C4-2B (cell line): ENCODE measurements at regions not wholly inside any gene's neighbourhood (a gene's known extent, or its start where the extent isn't known, plus 50 kb on each side); places are given as distances from the start of the nearest gene placed in this dataset.

Experiments
- H3K27ac ChIP-seq: fragments of 450-650 bp; 2 replicates; pipeline ENCODE4 v1.5.1; 2017
- CTCF ChIP-seq: fragments of 450-650 bp; conservative IDR thresholded peaks from 2 replicates; pipeline ENCODE4 v1.5.1; 2017; ENCODE audit warnings: mild to moderate bottlenecking
- ZFX ChIP-seq: fragments of 450-650 bp; IDR thresholded peaks from 2 replicates; pipeline ENCODE4 v1.6.1; 2017

GRCh38 chr15:57865294-57865693, 158.8 kb downstream of the POLR2M start:
- TF ChIP-seq ZFX = no peak
- TF ChIP-seq CTCF = no peak
- no peak overlapping the region for H3K27ac ChIP-seq

DNA sequence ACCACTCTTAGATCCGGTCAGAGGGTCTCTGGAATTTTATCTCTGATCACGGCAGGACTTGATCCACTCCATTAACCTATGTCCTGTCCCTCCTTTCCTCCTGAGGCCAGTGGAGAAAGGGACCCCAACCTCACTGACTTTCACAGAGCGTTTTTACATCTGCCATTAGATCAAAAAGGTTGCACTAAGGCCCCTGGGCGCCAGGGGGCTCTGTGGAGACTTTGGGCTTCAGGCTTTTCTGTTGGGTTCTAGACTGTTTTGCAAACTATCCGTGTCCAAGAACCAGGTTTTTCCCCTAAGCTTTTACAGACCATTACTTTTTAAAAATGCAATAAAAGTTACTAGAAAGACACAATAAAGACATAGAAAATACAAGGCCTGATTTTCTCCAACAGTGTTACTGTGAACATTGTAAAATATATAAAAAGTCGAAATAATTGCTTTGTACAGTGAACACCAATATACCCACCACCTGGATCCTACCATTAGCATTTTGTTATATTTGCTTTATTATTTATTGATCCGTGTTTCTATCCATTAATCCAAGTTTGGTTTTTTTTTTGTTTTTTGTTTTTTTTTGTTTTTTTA, 159.7 kb downstream of the POLR2M start:
- H3K27ac ChIP-seq = no peak overlapping the region
- peak; percentile 92 for TF ChIP-seq CTCF
- TF ChIP-seq ZFX = no peak

DNA sequence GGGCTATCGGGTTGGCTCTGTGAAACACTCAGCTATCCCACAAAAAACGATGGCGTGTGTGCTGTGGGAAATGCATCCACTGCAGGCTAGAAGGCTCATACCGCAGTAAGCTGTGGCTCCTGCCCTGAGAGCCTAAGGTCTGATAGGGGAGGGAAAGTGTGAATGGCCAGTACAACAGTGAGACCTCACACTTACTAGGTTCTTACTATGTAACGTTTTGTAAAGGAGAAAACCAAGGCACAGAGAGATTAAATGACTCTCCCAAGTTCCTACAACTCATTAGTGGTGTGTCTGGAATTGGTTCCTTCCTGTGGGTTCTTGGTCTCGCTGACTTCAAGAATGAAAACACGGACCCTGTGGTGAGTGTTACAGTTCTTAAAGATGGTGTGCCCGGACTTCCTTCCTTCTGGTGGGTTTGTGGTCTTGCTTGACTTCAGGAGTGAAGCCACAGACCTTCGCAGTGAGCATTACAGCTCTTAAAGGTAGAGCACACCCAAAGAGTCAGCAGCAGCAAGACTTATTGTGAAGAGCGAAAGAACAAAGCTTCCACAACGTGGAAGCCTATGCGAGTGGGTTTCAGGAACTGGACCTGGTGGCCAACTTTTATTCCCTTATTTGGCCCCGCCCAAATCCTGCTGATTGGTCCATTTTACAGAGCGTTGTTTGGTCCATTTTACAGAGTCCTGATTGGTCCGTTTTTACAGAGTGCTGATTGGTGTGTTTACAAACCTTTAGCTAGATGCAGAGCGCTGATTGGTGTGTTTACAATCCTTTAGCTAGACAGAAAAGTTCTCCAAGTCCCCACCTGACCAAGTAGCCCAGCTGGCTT, 161.7 kb downstream of the POLR2M start:
- TF ChIP-seq ZFX (no peak), CTCF (no peak)
- no peak overlapping the region for H3K27ac ChIP-seq

DNA sequence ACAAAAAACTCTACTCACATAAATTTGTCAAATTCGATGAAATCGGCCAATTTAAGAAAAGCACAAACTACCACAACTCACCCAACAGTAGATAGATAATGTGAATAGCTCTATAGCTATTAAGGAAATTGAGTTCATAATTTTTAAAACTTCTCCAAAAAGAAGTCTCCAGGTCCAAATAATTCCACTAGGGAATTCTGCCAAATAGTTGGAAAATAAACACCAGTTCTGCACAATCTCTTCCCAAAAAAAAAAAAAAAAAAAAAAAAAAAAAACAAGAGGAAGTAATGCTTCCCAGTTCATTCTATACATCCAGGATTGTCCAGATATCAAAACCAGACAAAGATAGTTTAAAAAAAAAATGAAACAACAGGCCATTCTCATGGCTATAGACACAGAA, 164.2 kb downstream of the POLR2M start:
- H3K27ac ChIP-seq = no peak overlapping the region
- TF ChIP-seq ZFX (no peak), CTCF (no peak)

DNA sequence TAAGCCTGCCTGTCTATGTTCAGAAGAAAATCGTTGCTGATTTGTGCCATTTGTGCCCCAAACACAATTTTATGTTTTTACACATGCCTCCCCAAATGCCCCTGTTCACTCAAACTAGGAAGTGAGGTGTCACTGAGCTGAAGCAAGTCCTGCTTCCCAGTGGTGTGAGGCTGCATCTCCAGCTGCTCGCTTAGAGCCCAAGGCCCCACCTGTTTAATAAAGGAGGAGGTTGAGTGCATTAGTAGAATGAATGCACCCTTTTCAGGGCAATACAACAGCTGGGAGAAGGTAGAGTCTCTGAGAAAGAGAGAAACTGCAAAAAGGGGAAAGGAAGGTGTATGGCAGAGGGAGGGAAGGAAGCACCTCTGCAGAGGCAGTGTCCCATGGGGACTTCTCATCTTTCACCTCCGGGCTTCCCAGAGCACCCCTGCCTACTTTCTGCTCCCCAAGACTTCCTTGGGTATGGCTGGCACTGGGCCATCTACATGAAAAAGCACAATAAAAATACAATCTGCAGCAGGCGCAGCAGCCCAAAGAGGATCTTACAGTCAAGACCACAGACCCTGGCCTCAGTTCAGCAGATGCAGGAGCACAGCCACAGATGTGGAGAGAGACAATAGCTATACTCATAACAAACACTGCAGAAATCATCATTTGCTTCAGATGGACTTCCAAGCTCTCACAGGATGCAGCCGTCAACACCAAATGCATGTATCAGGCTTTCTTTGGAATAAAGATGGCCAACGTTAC, 165.9 kb downstream of the POLR2M start:
- no peak overlapping the region for H3K27ac ChIP-seq
- no peak for TF ChIP-seq ZFX
- no peak for TF ChIP-seq CTCF

DNA sequence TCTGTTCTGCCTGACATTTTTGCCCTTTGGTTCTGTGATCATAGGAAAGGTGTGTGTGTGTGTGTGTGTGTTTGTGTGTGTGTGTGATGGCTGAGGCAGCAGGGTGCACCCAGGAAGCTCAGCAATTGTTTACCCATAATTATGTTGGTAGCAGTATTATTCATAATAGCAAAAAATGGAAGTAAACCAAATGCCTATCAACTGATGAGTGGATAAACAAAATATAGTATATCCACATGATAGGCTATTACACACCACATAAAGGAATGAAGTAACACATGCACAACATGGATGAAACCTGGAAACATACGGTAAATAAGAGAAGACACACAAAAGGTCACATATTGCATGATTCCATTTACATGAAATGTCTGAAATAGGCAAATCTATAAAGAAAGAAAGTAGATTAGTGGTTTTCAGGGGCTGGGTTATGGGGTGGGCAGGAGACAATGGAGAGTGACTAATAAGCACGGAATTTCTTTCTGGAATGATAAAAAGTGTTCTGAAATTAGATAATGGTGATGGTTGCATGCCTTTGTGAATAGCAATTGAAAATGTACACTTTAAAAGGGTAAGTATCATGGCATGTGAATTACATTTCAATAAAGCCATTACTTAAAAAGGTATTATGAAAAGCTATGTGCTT, 167.2 kb downstream of the POLR2M start:
- no peak for TF ChIP-seq ZFX
- no peak for TF ChIP-seq CTCF

More for the DNA sequence above, 167.2 kb downstream of the POLR2M start:
- no peak overlapping the region for H3K27ac ChIP-seq
